GM13976 (cell line): ENCODE measurements at regions not wholly inside any gene's neighbourhood (a gene's known extent, or its start where the extent isn't known, plus 50 kb on each side); places are given as distances from the start of the nearest gene placed in this dataset.

Experiments
- DNase-seq: peaks from one replicate; pipeline ENCODE4 v3.0.0; 2012; ENCODE audit warnings: low spot score
- in situ Hi-C: fragments of 300-500 bp; cut with MboI; formaldehyde crosslinking; loops from one replicate; pipeline ENCODE4 v1.12.0; 2022; ENCODE audit warnings: low sequenced_read_pairs, mixed read lengths, inconsistent platforms; ENCODE audit not compliant: unreplicated experiment
- TF ChIP-seq, protein P1 (sequence below): IDR thresholded peaks from 2 replicates; pipeline ENCODE4 v1.5.1; 2012; ENCODE audit warnings: borderline replicate concordance, mild to moderate bottlenecking; ENCODE audit not compliant: insufficient read depth; ENCODE audit errors: extremely low read depth, missing control alignments, control extremely low read depth

GRCh38 chr2:121828281-121828731 lies 72.9 kb downstream of the TSN start:
- in situ Hi-C loops = no loop called here
- no peak for DNase-seq
- TF ChIP-seq, protein P1, sequence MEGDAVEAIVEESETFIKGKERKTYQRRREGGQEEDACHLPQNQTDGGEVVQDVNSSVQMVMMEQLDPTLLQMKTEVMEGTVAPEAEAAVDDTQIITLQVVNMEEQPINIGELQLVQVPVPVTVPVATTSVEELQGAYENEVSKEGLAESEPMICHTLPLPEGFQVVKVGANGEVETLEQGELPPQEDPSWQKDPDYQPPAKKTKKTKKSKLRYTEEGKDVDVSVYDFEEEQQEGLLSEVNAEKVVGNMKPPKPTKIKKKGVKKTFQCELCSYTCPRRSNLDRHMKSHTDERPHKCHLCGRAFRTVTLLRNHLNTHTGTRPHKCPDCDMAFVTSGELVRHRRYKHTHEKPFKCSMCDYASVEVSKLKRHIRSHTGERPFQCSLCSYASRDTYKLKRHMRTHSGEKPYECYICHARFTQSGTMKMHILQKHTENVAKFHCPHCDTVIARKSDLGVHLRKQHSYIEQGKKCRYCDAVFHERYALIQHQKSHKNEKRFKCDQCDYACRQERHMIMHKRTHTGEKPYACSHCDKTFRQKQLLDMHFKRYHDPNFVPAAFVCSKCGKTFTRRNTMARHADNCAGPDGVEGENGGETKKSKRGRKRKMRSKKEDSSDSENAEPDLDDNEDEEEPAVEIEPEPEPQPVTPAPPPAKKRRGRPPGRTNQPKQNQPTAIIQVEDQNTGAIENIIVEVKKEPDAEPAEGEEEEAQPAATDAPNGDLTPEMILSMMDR = no peak

GRCh38 chr2:121830809-121831208 lies 75.4 kb downstream of the TSN start:
- no peak for DNase-seq
- TF ChIP-seq, protein P1 = no peak
- in situ Hi-C loops = no loop called here

DNA sequence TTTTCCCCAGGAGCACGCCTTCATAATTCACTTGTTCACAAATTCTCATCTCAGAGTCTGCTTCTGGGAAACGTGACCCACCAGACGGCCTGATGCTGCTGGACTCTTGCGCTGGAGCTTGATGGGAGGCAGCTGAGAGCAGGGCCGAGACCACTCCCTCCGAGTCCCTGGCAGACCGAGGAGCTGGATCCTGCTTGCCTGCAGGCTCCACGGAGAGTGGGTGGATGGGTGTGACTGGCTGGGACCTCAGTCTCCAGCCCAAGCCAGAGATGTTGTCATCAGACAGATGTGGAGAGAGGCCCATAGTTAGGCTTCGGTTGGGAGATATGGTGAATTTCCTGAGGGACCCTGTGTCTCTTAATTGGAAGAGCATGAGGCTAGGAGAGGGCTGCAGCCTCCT lies 76.4 kb downstream of the TSN start:
- in situ Hi-C loops = no loop called here
- DNase-seq = no peak
- TF ChIP-seq, protein P1 = no peak

DNA sequence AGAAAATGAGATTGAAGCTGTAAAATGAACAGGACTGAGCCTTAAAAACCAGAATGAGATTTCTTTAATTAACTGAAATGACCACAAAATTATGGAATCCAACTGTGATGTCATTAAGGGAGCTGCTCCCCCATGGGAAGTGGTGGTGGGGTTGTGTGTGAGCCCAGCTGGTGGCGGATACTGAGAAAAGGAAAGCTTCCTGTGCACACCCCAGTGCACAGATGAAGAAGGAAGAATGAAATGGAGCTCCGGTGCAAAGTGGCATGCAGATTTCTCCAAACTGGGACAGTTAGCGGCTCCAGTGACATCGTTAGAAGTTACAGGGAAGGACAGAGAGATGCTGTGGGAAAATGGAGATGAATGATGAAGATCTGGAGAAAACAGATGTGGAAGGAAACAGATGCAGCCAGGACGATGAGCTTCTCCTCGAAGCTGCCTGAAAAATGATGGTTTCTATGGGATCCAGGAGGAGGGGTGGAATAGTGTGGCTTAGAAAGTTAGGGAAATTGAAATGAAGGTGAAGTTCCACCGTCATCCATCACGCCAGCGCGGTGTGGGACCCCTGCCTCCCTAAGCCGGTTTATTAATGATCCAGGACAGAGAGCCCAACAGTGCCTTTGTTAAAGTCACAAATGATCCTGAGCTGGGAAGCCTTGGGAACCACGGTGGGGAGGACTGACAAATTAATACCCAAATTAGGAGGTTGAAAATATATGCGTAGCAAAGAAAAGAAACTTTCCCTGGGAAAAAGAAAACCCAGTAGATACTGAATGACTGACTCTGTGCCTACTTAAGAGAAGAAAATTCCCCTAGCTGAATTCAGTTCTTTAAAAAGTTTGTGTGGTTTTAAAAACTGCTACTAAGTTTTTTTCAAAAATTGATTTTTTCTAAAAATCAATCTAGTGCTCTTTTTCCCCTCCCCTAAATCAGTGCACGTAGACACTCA lies 77.2 kb downstream of the TSN start:
- in situ Hi-C loops = no loop called here
- TF ChIP-seq, protein P1 = no peak
- no peak for DNase-seq

DNA sequence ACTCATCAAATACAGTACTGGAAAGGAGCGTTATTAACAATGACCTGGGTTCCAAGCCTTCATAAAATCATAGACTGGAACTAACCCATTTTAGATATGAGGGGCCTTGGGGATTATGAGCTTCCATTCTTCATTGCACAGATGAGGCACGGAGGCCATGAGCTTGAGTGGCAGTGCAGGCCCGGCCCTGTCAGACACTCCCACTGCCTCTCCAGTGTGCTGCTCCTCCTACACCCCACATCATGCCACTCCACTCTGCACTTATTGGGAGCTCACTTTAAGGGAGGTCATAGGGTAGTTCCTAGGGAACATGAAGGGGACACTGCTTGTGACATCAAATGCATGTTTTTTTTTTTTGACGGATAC lies 77.9 kb downstream of the TSN start:
- no peak for DNase-seq
- TF ChIP-seq, protein P1 = no peak
- in situ Hi-C loops = no loop called here

GRCh38 chr2:121836611-121837010 lies 81.2 kb downstream of the TSN start:
- TF ChIP-seq, protein P1 = no peak
- in situ Hi-C loops = no loop called here

More at GRCh38 chr2:121836611-121837010, 81.2 kb downstream of the TSN start:
- no peak for DNase-seq
